Mucosa of rectum (tissue), 2 donors: ENCODE measurements at regions not wholly inside any gene's neighbourhood (a gene's known extent, or its start where the extent isn't known, plus 50 kb on each side); places are given as distances from the start of the nearest gene placed in this dataset.
A peak's percentile ranks its signal among the peaks of the same experiment; 100 is the strongest.

Experiments used
- H3K27ac ChIP-seq, 2 donors: one replicate each; pipeline ENCODE4 v1.7.0; 2013; ENCODE audit warnings: inconsistent platforms in 2 of 2, low read depth in 2 of 2, low read length in 2 of 2
- H3K27me3 ChIP-seq, 2 donors: one replicate each; pipeline ENCODE4 v1.7.0; 2013; ENCODE audit warnings: low read length in 2 of 2; ENCODE audit not compliant: control insufficient read depth in 2 of 2, insufficient read depth in 2 of 2
- H3K36me3 ChIP-seq, 2 donors: one replicate each; pipeline ENCODE4 v1.7.0; 2013; ENCODE audit warnings: low read length in 2 of 2; ENCODE audit not compliant: control insufficient read depth in 2 of 2, insufficient read depth in 2 of 2
- H3K4me1 ChIP-seq, 2 donors: one replicate each; pipeline ENCODE4 v1.7.0; 2013; ENCODE audit warnings: low read length in 2 of 2, mild to moderate bottlenecking in 1 of 2; ENCODE audit not compliant: control insufficient read depth in 2 of 2, insufficient read depth in 2 of 2
- H3K4me3 ChIP-seq, 2 donors: one replicate each; pipeline ENCODE4 v1.7.0; 2013; ENCODE audit warnings: low read length in 2 of 2
- H3K9ac ChIP-seq, 2 donors: one replicate each; pipeline ENCODE4 v1.7.0; 2013; ENCODE audit warnings: low read length in 2 of 2, low read depth in 1 of 2, mild to moderate bottlenecking in 1 of 2
- H3K9me3 ChIP-seq, 2 donors: one replicate each; pipeline ENCODE4 v1.7.0; 2013; ENCODE audit warnings: low read length in 2 of 2; ENCODE audit not compliant: control insufficient read depth in 2 of 2
- donor health status: healthy.
- donor health status: Normal muscosa, but diverticular disease.

DNA sequence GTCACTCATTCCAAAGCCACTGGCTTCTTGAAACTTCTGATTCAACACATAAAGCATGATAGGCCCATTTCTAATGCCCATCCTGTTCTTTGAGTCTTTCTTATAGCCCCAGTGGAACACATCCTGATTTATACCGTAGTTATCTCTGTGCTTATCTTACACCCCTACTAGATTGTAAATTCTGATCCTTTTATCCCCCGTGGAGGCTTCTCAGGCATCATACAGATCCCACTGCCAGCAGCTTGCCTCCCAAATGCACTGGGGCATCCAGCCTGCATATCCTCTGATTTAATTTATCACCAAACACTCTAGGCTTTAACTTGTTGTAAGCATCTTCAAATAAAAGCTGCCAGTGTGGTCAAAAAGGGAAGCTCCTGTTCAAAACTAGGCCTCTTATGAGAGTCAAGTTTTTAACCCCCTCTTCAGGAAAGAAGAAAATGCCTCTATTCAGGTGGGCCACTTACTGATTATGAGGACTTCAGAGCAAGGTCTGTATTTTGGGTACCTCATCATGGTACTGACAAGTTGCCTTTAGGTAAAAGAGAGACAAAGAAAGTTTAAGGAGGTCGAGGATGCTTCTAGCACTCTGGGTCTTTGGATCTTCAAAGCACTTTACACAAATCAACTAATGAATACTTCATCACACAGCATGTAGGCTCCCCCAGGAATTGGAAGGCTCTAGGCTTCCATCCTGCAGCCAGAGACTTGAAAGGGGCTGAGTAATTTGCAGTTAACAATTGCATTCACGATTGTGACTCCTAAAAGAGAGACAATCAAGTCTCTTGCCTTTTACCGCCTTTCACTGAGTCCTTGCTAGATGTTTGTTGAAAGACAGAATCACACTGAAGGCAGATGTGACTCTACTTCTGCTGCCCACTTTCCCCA lies 95.8 kb upstream of the LDB2 start:
- Histone ChIP-seq H3K9ac (no peak overlapping the region), H3K27me3 (no peaks in the 10 kb centered on the region), H3K27ac (no peak overlapping the region), H3K4me3 (no peak overlapping the region), H3K9me3 (no peaks in the 10 kb centered on the region), H3K36me3 (no peaks in the 10 kb centered on the region), H3K4me1 (no peaks in the 10 kb centered on the region)

DNA sequence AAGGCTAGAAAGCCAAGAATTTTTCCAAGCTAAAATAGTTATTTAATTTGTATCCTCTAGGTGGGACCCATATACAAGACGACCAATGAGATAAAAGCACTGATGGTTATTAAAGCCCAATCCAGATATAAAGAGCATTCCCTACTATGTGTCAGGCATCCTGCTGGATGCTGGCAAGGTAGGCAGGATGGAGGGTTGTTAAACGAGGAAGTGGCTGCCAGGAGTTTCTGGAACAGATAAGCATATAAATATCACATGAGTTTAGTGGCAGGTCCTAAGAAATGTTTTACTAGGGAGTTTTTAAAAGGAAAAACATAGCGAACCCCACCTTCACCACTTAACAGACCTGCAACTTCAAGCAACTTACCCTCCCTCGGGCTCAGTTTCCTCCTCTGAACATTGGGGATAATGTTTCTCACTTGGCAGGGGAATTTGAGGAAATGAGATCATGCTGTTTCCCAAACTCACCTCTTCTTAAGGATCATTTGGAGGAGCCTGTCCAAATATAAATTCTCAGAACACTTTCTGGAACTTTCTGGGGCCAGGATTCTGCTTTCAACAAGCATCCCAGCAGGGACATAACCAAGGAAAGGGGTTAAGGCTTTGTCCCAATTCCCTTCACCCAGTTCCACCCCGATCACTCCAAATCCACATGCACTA lies 94.3 kb upstream of the LDB2 start:
- H3K36me3 ChIP-seq = no peaks in the 10 kb centered on the region

DNA sequence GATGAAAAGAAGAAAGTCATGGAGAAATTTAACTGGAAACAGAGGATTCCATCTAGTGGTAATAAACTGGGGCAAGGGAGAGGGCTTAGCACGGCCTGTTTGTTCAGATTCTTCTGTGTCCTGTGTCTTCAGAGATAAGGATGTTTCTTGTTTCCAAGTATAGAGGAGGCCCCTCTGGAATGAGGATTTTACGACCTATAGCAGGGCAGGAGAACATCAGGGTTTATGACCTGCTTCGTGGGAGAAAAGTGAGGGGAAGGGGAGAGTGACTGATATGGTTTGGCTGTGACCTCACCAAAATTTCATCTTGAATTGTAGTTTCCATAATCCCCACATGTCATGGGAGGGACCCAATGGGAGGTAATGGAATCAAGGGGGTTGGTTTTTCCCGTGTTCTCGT lies 93.0 kb upstream of the LDB2 start:
- no peak overlapping the region for H3K4me3 ChIP-seq
- no peaks in the 10 kb centered on the region for H3K36me3 ChIP-seq
- H3K9ac ChIP-seq = no peak overlapping the region
- no peak overlapping the region for H3K27ac ChIP-seq
- no peaks in the 10 kb centered on the region for H3K27me3 ChIP-seq
- H3K9me3 ChIP-seq = no peaks in the 10 kb centered on the region
- no peaks in the 10 kb centered on the region for H3K4me1 ChIP-seq

More for the DNA sequence above, 94.3 kb upstream of the LDB2 start:
- H3K4me1 ChIP-seq = no peaks in the 10 kb centered on the region
- no peaks in the 10 kb centered on the region for H3K9me3 ChIP-seq
- H3K4me3 ChIP-seq = no peak overlapping the region
- H3K9ac ChIP-seq = no peak overlapping the region
- no peaks in the 10 kb centered on the region for H3K27me3 ChIP-seq
- H3K27ac ChIP-seq = no peak overlapping the region

DNA sequence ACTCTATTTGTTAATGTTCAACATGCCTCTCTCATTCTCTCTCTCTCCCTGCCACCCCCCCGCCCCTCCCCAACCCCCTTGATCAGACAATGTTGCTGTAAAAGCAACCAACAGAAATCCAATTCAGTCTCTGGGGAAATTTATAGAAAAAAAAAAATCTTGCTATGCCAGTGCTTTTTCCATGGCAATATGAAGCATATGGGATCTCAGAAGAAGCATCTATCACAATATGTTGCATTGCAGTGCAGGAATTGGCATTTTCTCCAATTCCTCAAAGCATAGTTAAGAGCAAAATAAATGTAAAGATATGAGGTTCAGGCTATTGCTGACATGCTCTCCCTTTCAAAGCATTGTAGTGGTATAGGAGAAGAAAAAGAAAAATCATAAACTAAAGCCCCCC lies 90.9 kb upstream of the LDB2 start:
- H3K27me3 ChIP-seq = no peaks in the 10 kb centered on the region
- H3K4me1 ChIP-seq = no peaks in the 10 kb centered on the region
- H3K36me3 ChIP-seq = no peaks in the 10 kb centered on the region
- H3K9ac ChIP-seq = no peak overlapping the region
- no peaks in the 10 kb centered on the region for H3K9me3 ChIP-seq
- H3K4me3 ChIP-seq = no peak overlapping the region
- H3K27ac ChIP-seq = no peak overlapping the region

DNA sequence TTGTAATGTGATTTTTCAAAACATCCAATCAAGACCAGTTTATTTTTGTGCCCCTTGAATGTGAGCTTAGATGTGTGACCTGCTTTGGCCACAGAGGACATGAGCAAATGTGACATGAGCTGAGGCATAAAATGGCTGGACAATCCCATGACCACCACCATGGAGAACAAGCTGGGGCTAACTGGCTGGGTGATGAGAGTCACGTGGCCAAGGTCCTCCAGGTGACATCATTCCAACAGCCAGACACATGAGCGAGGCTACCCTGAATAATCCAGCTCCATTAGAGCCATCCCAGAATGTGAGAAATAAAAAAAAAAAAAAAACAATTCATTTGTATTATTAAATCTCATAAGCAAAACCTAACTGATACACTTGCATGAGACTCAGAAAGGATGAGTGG lies 90.4 kb upstream of the LDB2 start:
- H3K36me3 ChIP-seq = no peaks in the 10 kb centered on the region
- H3K9me3 ChIP-seq = no peaks in the 10 kb centered on the region
- no peak overlapping the region for H3K4me3 ChIP-seq
- H3K27me3 ChIP-seq = no peaks in the 10 kb centered on the region
- no peak overlapping the region for H3K9ac ChIP-seq
- H3K4me1 ChIP-seq = no peaks in the 10 kb centered on the region
- no peak overlapping the region for H3K27ac ChIP-seq

DNA sequence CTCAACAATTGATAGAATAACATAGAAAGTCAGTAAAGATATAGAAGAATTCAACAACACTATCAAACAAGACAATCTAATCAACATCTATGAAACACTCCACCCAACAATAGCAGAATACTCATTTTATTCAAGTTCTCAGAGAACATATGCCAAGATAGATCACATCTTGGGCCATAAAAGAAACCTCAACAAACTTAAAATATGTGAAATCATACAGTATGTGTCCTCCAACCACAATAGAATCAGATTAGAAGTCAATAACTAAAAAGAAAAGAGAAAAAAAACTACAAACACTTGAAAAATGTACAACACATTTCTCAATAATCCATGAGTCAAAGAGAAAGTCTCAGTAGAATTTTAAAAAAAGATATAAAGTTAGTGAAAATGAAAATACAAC lies 78.6 kb upstream of the LDB2 start:
- no peaks in the 10 kb centered on the region for H3K4me1 ChIP-seq
- no peaks in the 10 kb centered on the region for H3K36me3 ChIP-seq
- H3K9me3 ChIP-seq = no peaks in the 10 kb centered on the region
- no peak overlapping the region for H3K4me3 ChIP-seq
- no peak overlapping the region for H3K9ac ChIP-seq
- no peaks in the 10 kb centered on the region for H3K27me3 ChIP-seq
- no peak overlapping the region for H3K27ac ChIP-seq

DNA sequence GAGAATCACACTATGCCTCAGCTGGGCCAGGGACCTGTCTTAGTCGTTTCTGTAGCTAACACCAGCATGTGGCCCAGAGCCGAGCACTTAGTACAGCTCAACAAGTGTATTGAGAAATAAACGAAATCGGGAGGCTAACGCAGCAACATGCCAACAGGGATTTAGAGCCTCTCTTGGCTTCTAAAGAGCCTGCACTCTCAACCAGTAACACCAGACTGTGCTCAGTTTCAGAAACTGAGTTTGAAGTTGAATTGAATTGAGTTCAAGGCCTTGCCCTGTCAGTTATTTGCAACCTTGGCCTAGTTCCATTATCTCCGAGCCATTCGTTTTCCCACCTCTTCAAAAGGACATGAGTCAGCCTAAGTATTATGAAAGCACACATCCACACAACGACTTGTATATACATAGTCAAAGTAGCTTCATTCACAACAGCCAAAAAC lies 71.3 kb upstream of the LDB2 start:
- no peak overlapping the region for H3K9ac ChIP-seq
- H3K4me3 ChIP-seq = peak overlapping the region in 1 of 2 donors; percentile 0
- no peaks in the 10 kb centered on the region for H3K9me3 ChIP-seq
- H3K4me1 ChIP-seq = peaks cover 0 to 3% of the 10 kb centered on the region in 2 donors
- no peaks in the 10 kb centered on the region for H3K36me3 ChIP-seq
- no peaks in the 10 kb centered on the region for H3K27me3 ChIP-seq
- H3K27ac ChIP-seq = no peak overlapping the region

DNA sequence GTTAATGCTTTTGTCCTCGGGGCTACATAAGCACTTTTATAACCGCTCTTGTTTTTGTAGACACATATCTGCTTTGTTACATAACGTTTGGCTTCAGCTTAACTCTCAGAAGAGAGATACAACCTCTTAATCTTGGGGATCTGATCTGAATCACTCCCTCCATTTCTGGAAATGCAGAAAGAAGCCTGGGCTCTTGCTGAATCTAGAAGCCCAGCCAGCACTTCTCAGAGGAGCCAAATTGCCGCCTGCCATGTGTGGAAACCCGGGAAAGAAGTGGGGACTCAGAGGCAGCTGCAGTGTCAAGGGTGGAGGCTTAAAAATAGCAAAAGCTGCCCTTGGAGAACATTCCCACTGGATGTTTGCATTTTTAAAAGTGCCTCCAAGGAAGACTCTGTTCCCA lies 69.3 kb upstream of the LDB2 start:
- no peak overlapping the region for H3K4me3 ChIP-seq
- peaks cover 0 to 3% of the 10 kb centered on the region in 2 donors for H3K4me1 ChIP-seq
- no peaks in the 10 kb centered on the region for H3K9me3 ChIP-seq
- no peaks in the 10 kb centered on the region for H3K36me3 ChIP-seq
- H3K27me3 ChIP-seq = no peaks in the 10 kb centered on the region
- H3K9ac ChIP-seq = no peak overlapping the region
- peak overlapping the region in 1 of 2 donors; percentile 34 for H3K27ac ChIP-seq

DNA sequence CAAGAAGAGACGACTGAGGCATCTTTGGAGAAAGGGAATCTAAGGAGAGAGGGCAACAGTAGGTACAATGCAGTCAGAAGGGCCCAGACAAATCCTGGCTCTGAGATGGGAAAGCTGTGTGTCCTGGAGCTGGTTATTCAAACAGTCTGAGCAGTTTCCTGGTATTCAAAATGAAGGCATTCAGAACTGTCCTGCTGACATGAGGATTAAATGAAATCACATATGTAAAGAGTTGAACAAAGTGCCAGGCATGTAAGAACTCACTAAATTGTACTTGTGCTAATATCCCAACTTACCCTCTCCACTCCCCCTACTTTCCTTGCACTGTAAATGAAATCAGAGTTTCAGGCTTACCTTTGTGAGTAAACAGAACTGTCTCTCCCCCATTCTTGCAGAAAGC lies 60.9 kb upstream of the LDB2 start:
- Histone ChIP-seq H3K27ac (no peak overlapping the region), H3K36me3 (no peaks in the 10 kb centered on the region), H3K9me3 (no peaks in the 10 kb centered on the region), H3K4me3 (no peak overlapping the region), H3K27me3 (no peaks in the 10 kb centered on the region), H3K9ac (no peak overlapping the region), H3K4me1 (no peaks in the 10 kb centered on the region)

DNA sequence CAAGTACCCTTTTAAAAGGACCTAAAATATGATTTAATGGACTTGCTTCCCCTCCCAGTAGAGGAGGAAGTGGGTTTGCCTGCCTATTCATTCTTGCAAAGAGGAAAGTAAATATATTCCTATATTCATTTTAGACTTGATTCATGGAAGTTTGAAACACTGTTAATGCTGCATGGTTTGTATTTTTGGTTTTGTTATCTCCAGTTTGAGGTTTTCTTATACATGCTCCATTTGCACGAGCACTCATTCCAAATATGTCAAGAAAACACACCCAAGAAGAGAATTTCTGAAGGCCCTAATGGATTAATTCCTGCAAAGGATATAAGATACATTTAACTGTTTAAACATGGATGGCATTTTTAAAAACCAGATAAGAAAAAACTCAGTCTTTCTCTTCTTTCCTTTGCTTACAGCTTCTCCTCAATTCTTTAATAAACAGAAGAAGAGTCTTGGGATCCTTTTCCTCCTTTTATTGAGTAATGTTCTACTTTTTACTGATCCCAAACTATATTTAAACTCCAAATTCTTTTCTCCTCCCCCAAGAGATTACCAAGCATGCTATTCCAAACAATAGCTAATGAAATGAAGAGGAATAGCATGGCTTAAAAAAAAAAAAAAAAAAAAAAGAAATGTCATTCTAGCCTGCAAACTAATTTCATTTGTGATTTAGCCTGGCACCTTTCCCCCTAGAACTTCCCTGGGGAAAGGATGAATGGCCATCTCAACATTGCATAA lies 54.6 kb upstream of the LDB2 start:
- no peaks in the 10 kb centered on the region for H3K36me3 ChIP-seq
- H3K27ac ChIP-seq = no peak overlapping the region
- H3K4me1 ChIP-seq = no peaks in the 10 kb centered on the region
- no peak overlapping the region for H3K4me3 ChIP-seq
- H3K9me3 ChIP-seq = peaks cover 0 to 4% of the 10 kb centered on the region in 2 donors
- H3K27me3 ChIP-seq = no peaks in the 10 kb centered on the region
- no peak overlapping the region for H3K9ac ChIP-seq
